Ramos (cell line): ENCODE measurements at regions not wholly inside any gene's neighbourhood (a gene's known extent, or its start where the extent isn't known, plus 50 kb on each side); places are given as distances from the start of the nearest gene placed in this dataset.
"Not testable (repeated sequence)": the region's sequence is repeated elsewhere in the genome, so short reads cannot be mapped to it uniquely, and the experiment has no call there.

Source experiments
- in situ Hi-C: fragments of 300-500 bp; cut with MboI; formaldehyde crosslinking; loops from one replicate; pipeline ENCODE4 v1.14.3; 2022; ENCODE audit warnings: low sequenced_read_pairs; ENCODE audit not compliant: unreplicated experiment

- in situ Hi-C loops: no loop called here
Observed at GRCh38 chr10:33041783-33042437, 83.9 kb upstream of the ITGB1 start.

GRCh38 chr10:33040436-33040835 is 82.4 kb upstream of the ITGB1 start:
- in situ Hi-C loops: no loop called here

- in situ Hi-C loops: no loop called here
Observed at GRCh38 chr10:33039181-33039580, 81.2 kb upstream of the ITGB1 start.

- in situ Hi-C loops: no loop called here
Observed at GRCh38 chr10:33038672-33039071, 80.6 kb upstream of the ITGB1 start.

GRCh38 chr10:33037726-33038125 is 79.7 kb upstream of the ITGB1 start:
- in situ Hi-C loops: no loop called here

- in situ Hi-C loops: no loop called here
Observed at GRCh38 chr10:33036670-33037069, 78.6 kb upstream of the ITGB1 start.

- in situ Hi-C loops: no loop called here
Observed at GRCh38 chr10:33035411-33035810, 77.4 kb upstream of the ITGB1 start.

- in situ Hi-C loops: no loop called here
Observed at GRCh38 chr10:33034931-33035330, 76.9 kb upstream of the ITGB1 start.

GRCh38 chr10:33032654-33033151 is 74.7 kb upstream of the ITGB1 start:
- in situ Hi-C loops: no loop called here

GRCh38 chr10:33031815-33032653 is 74.0 kb upstream of the ITGB1 start:
- in situ Hi-C loops: no loop called here

GRCh38 chr10:33031171-33031570 is 73.1 kb upstream of the ITGB1 start:
- in situ Hi-C loops: no loop called here

GRCh38 chr10:33028515-33028914 is 70.5 kb upstream of the ITGB1 start:
- in situ Hi-C loops: not testable (repeated sequence)

- in situ Hi-C loops: no loop called here
Observed at GRCh38 chr10:33027088-33027487, 69.1 kb upstream of the ITGB1 start.

- in situ Hi-C loops: no loop called here
Observed at GRCh38 chr10:33026422-33026821, 68.4 kb upstream of the ITGB1 start.

- in situ Hi-C loops: no loop called here
Observed at GRCh38 chr10:33025910-33026309, 67.9 kb upstream of the ITGB1 start.

GRCh38 chr10:33025039-33025438 is 67.0 kb upstream of the ITGB1 start:
- in situ Hi-C loops: no loop called here

GRCh38 chr10:33022691-33023090 is 64.7 kb upstream of the ITGB1 start:
- in situ Hi-C loops: no loop called here

- in situ Hi-C loops: no loop called here
Observed at GRCh38 chr10:33022090-33022489, 64.1 kb upstream of the ITGB1 start.

GRCh38 chr10:33016988-33017387 is 59.0 kb upstream of the ITGB1 start:
- in situ Hi-C loops: no loop called here

GRCh38 chr10:33015761-33016547 is 57.9 kb upstream of the ITGB1 start:
- in situ Hi-C loops: no loop called here

GRCh38 chr10:33013331-33013730 is 55.3 kb upstream of the ITGB1 start:
- in situ Hi-C loops: not testable (repeated sequence)
